GM13976 (cell line): ENCODE measurements at regions not wholly inside any gene's neighbourhood (a gene's known extent, or its start where the extent isn't known, plus 50 kb on each side); places are given as distances from the start of the nearest gene placed in this dataset.

Experiments used
- DNase-seq: peaks from one replicate; pipeline ENCODE4 v3.0.0; 2012; ENCODE audit warnings: low spot score
- CTCF ChIP-seq: IDR thresholded peaks from 2 replicates; pipeline ENCODE4 v1.5.1; 2012; ENCODE audit warnings: borderline replicate concordance, mild to moderate bottlenecking; ENCODE audit not compliant: insufficient read depth; ENCODE audit errors: extremely low read depth, missing control alignments, control extremely low read depth
- in situ Hi-C: fragments of 300-500 bp; cut with MboI; formaldehyde crosslinking; loops from one replicate; pipeline ENCODE4 v1.12.0; 2022; ENCODE audit warnings: low sequenced_read_pairs, mixed read lengths, inconsistent platforms; ENCODE audit not compliant: unreplicated experiment

GRCh38 chr9:118303216-118303615 lies 599.0 kb downstream of the TLR4 start:
- no peak for TF ChIP-seq CTCF
- DNase-seq = no peak
- in situ Hi-C loops = no loop called here

- in situ Hi-C loops = no loop called here
- DNase-seq = no peak
- no peak for TF ChIP-seq CTCF
Observed at GRCh38 chr9:118305331-118305730, 601.1 kb downstream of the TLR4 start.

GRCh38 chr9:118306801-118307200 lies 602.6 kb downstream of the TLR4 start:
- TF ChIP-seq CTCF = no peak
- in situ Hi-C loops = no loop called here
- no peak for DNase-seq

- in situ Hi-C loops = no loop called here
- no peak for TF ChIP-seq CTCF
- no peak for DNase-seq
Observed at GRCh38 chr9:118313965-118314364, 609.8 kb downstream of the TLR4 start.

GRCh38 chr9:118316831-118317343 lies 612.7 kb downstream of the TLR4 start:
- no peak for TF ChIP-seq CTCF
- no peak for DNase-seq
- in situ Hi-C loops = no loop called here

- TF ChIP-seq CTCF = no peak
- DNase-seq = no peak
- in situ Hi-C loops = no loop called here
Observed at GRCh38 chr9:118318770-118319431, 614.7 kb downstream of the TLR4 start.
